SJCRH30 (cell line): ENCODE measurements at regions not wholly inside any gene's neighbourhood (a gene's known extent, or its start where the extent isn't known, plus 50 kb on each side); places are given as distances from the start of the nearest gene placed in this dataset.

Experiments used
- DNase-seq, 2 experiments: peaks; one replicate each; pipeline ENCODE4 v3.0.0-alpha.2; 2015 to 2020
- H3K27ac ChIP-seq: fragments of 250-450 bp; sonication (Bioruptor Pico); 2 replicates; pipeline ENCODE4 v1.5.1; 2020; ENCODE audit warnings: mild to moderate bottlenecking, moderate library complexity
- H3K27me3 ChIP-seq: fragments of 250-450 bp; sonication (Bioruptor Pico); 2 replicates; pipeline ENCODE4 v1.5.1; 2020; ENCODE audit warnings: mild to moderate bottlenecking, moderate library complexity
- H3K36me3 ChIP-seq: fragments of 250-450 bp; sonication (Bioruptor Pico); 2 replicates; pipeline ENCODE4 v1.5.1; 2020; ENCODE audit warnings: mild to moderate bottlenecking, moderate library complexity
- H3K4me1 ChIP-seq: fragments of 250-450 bp; sonication (Bioruptor Pico); 2 replicates; pipeline ENCODE4 v1.5.1; 2020; ENCODE audit warnings: mild to moderate bottlenecking, moderate library complexity
- H3K4me3 ChIP-seq: fragments of 250-450 bp; sonication (Bioruptor Pico); 2 replicates; pipeline ENCODE4 v1.5.1; 2020; ENCODE audit warnings: mild to moderate bottlenecking, moderate library complexity
- H3K9me3 ChIP-seq: fragments of 250-450 bp; sonication (Bioruptor Pico); replicated peaks from 2 replicates; pipeline ENCODE4 v1.5.1; 2020; ENCODE audit warnings: mild to moderate bottlenecking, moderate library complexity

- Histone ChIP-seq H3K27ac (no peak overlapping the region), H3K4me1 (no peaks in the 10 kb centered on the region), H3K36me3 (no peaks in the 10 kb centered on the region), H3K27me3 (no peaks in the 10 kb centered on the region), H3K9me3 (no peaks in the 10 kb centered on the region), H3K4me3 (no peak overlapping the region)
- no peak for DNase-seq
Observed at GRCh38 chr5:158375531-158375930, 516.6 kb upstream of the CLINT1 start.

- Histone ChIP-seq H3K4me3 (no peak overlapping the region), H3K27me3 (no peaks in the 10 kb centered on the region), H3K4me1 (no peaks in the 10 kb centered on the region), H3K27ac (no peak overlapping the region), H3K36me3 (no peaks in the 10 kb centered on the region), H3K9me3 (no peaks in the 10 kb centered on the region)
- no peak for DNase-seq
Observed at GRCh38 chr5:158373608-158374395, 514.9 kb upstream of the CLINT1 start.

GRCh38 chr5:158369241-158369640 is 510.3 kb upstream of the CLINT1 start:
- Histone ChIP-seq H3K27ac (no peak overlapping the region), H3K4me1 (no peaks in the 10 kb centered on the region), H3K4me3 (no peak overlapping the region), H3K9me3 (no peaks in the 10 kb centered on the region), H3K27me3 (no peaks in the 10 kb centered on the region), H3K36me3 (no peaks in the 10 kb centered on the region)
- no peak for DNase-seq

- Histone ChIP-seq H3K4me1 (no peaks in the 10 kb centered on the region), H3K9me3 (no peaks in the 10 kb centered on the region), H3K4me3 (no peak overlapping the region), H3K27me3 (no peaks in the 10 kb centered on the region), H3K36me3 (no peaks in the 10 kb centered on the region), H3K27ac (no peak overlapping the region)
- DNase-seq, result no peak
Observed at GRCh38 chr5:158368686-158369085, 509.7 kb upstream of the CLINT1 start.

GRCh38 chr5:158364367-158364766 is 505.4 kb upstream of the CLINT1 start:
- Histone ChIP-seq H3K9me3 (no peaks in the 10 kb centered on the region), H3K4me3 (no peak overlapping the region), H3K27ac (no peak overlapping the region), H3K27me3 (no peaks in the 10 kb centered on the region), H3K4me1 (no peaks in the 10 kb centered on the region), H3K36me3 (no peaks in the 10 kb centered on the region)
- DNase-seq, result no peak

- no peaks in the 10 kb centered on the region for H3K9me3 ChIP-seq
- no peaks in the 10 kb centered on the region for H3K4me1 ChIP-seq
- no peak overlapping the region for H3K27ac ChIP-seq
- no peak overlapping the region for H3K4me3 ChIP-seq
- DNase-seq, result no peak
- no peaks in the 10 kb centered on the region for H3K36me3 ChIP-seq
- H3K27me3 ChIP-seq, result no peaks in the 10 kb centered on the region
Observed at GRCh38 chr5:158354958-158355357, 496.0 kb upstream of the CLINT1 start.

GRCh38 chr5:158351485-158352125 is 492.7 kb upstream of the CLINT1 start:
- Histone ChIP-seq H3K27me3 (no peaks in the 10 kb centered on the region), H3K27ac (no peak overlapping the region), H3K36me3 (no peaks in the 10 kb centered on the region), H3K4me1 (no peaks in the 10 kb centered on the region), H3K4me3 (no peak overlapping the region), H3K9me3 (no peaks in the 10 kb centered on the region)
- DNase-seq, result no peak

GRCh38 chr5:158349987-158350386 is 491.0 kb upstream of the CLINT1 start:
- Histone ChIP-seq H3K27ac (no peak overlapping the region), H3K4me3 (no peak overlapping the region), H3K4me1 (no peaks in the 10 kb centered on the region), H3K36me3 (no peaks in the 10 kb centered on the region), H3K27me3 (no peaks in the 10 kb centered on the region), H3K9me3 (no peaks in the 10 kb centered on the region)
- DNase-seq, result no peak

GRCh38 chr5:158344376-158344775 is 485.4 kb upstream of the CLINT1 start:
- H3K27me3 ChIP-seq, result no peaks in the 10 kb centered on the region
- no peaks in the 10 kb centered on the region for H3K9me3 ChIP-seq
- H3K4me3 ChIP-seq, result no peak overlapping the region
- no peak for DNase-seq
- no peaks in the 10 kb centered on the region for H3K36me3 ChIP-seq
- no peak overlapping the region for H3K27ac ChIP-seq
- no peaks in the 10 kb centered on the region for H3K4me1 ChIP-seq

GRCh38 chr5:158340608-158341007 is 481.7 kb upstream of the CLINT1 start:
- H3K27ac ChIP-seq, result no peak overlapping the region
- no peaks in the 10 kb centered on the region for H3K9me3 ChIP-seq
- H3K4me1 ChIP-seq, result no peaks in the 10 kb centered on the region
- H3K27me3 ChIP-seq, result no peaks in the 10 kb centered on the region
- no peaks in the 10 kb centered on the region for H3K36me3 ChIP-seq
- no peak overlapping the region for H3K4me3 ChIP-seq
- DNase-seq, result no peak

GRCh38 chr5:158326256-158326655 is 467.3 kb upstream of the CLINT1 start:
- Histone ChIP-seq H3K9me3 (no peaks in the 10 kb centered on the region), H3K4me3 (no peak overlapping the region), H3K27ac (no peak overlapping the region), H3K27me3 (no peaks in the 10 kb centered on the region), H3K4me1 (no peaks in the 10 kb centered on the region), H3K36me3 (no peaks in the 10 kb centered on the region)
- peak in 1 of 2 experiments; percentile 12 for DNase-seq

- H3K36me3 ChIP-seq, result no peaks in the 10 kb centered on the region
- H3K4me3 ChIP-seq, result no peak overlapping the region
- no peaks in the 10 kb centered on the region for H3K27me3 ChIP-seq
- H3K4me1 ChIP-seq, result peaks cover 4% of the 10 kb centered on the region; the same call in 1 of the 2 replicates
- no peaks in the 10 kb centered on the region for H3K9me3 ChIP-seq
- DNase-seq, result peak in 1 of 2 experiments; percentile 34
- H3K27ac ChIP-seq, result no peak overlapping the region
Observed at GRCh38 chr5:158324236-158324635, 465.3 kb upstream of the CLINT1 start.

GRCh38 chr5:158322620-158323019 is 463.7 kb upstream of the CLINT1 start:
- Histone ChIP-seq H3K4me3 (no peak overlapping the region), H3K27me3 (no peaks in the 10 kb centered on the region), H3K9me3 (no peaks in the 10 kb centered on the region), H3K36me3 (no peaks in the 10 kb centered on the region), H3K27ac (no peak overlapping the region), H3K4me1 (peaks cover 4% of the 10 kb centered on the region; the same call in 1 of the 2 replicates)
- DNase-seq, result no peak

GRCh38 chr5:158320934-158321333 is 462.0 kb upstream of the CLINT1 start:
- peaks cover 4% of the 10 kb centered on the region; the same call in 1 of the 2 replicates for H3K4me1 ChIP-seq
- no peak overlapping the region for H3K4me3 ChIP-seq
- H3K9me3 ChIP-seq, result no peaks in the 10 kb centered on the region
- no peak for DNase-seq
- H3K27me3 ChIP-seq, result no peaks in the 10 kb centered on the region
- no peaks in the 10 kb centered on the region for H3K36me3 ChIP-seq
- no peak overlapping the region for H3K27ac ChIP-seq

GRCh38 chr5:158320178-158320674 is 461.3 kb upstream of the CLINT1 start:
- Histone ChIP-seq H3K36me3 (no peaks in the 10 kb centered on the region), H3K27ac (no peak overlapping the region), H3K9me3 (no peaks in the 10 kb centered on the region), H3K4me1 (peaks cover 4% of the 10 kb centered on the region; the same call in 1 of the 2 replicates), H3K27me3 (no peaks in the 10 kb centered on the region), H3K4me3 (no peak overlapping the region)
- DNase-seq, result peak; percentile 46 to 65
